Immature natural killer cell (primary cell): ENCODE measurements at regions not wholly inside any gene's neighbourhood (a gene's known extent, or its start where the extent isn't known, plus 50 kb on each side); places are given as distances from the start of the nearest gene placed in this dataset.

Source experiments
- DNase-seq, 3 donors: peaks; one replicate each; pipeline ENCODE4 v3.0.0; 2022; ENCODE audit warnings: mixed read lengths in 1 of 3
- H3K27ac Mint-ChIP-seq, 6 donors: one replicate each; pipeline ENCODE4 v1.8.0; 2020; ENCODE audit warnings: mixed read lengths in 6 of 6, mild to moderate bottlenecking in 5 of 6, inconsistent platforms in 4 of 6, moderate library complexity in 3 of 6
- H3K27me3 Mint-ChIP-seq, 3 donors: one replicate each; pipeline ENCODE4 v1.8.0; 2020 to 2021; ENCODE audit warnings: low read depth in 3 of 3, mild to moderate bottlenecking in 3 of 3, mixed read lengths in 3 of 3, moderate library complexity in 3 of 3, inconsistent platforms in 1 of 3
- H3K36me3 Mint-ChIP-seq, 3 donors: one replicate each; pipeline ENCODE4 v1.8.0; 2020; ENCODE audit warnings: mixed read lengths in 3 of 3, inconsistent platforms in 2 of 3, mild to moderate bottlenecking in 2 of 3
- H3K4me1 Mint-ChIP-seq, 2 donors: one replicate each; pipeline ENCODE4 v1.8.0; 2020; ENCODE audit warnings: inconsistent platforms in 2 of 2, mild to moderate bottlenecking in 2 of 2, mixed read lengths in 2 of 2, moderate library complexity in 1 of 2
- H3K4me3 Mint-ChIP-seq, 5 donors: one replicate each; pipeline ENCODE4 v1.8.0; 2020; ENCODE audit warnings: mild to moderate bottlenecking in 5 of 5, mixed read lengths in 5 of 5, inconsistent platforms in 3 of 5, moderate library complexity in 3 of 5
- H3K9me3 Mint-ChIP-seq, 6 donors: one replicate each; pipeline ENCODE4 v1.8.0; 2020; ENCODE audit warnings: mild to moderate bottlenecking in 6 of 6, mixed read lengths in 6 of 6, inconsistent platforms in 4 of 6, moderate library complexity in 3 of 6

- Mint-ChIP-seq H3K4me3 (no peak overlapping the region), H3K9me3 (no peaks in the 10 kb centered on the region), H3K27me3 (peaks cover 0 to 5% (median 0%) of the 10 kb centered on the region in 3 donors), H3K36me3 (no peaks in the 10 kb centered on the region), H3K27ac (no peak overlapping the region), H3K4me1 (no peaks in the 10 kb centered on the region)
- no peak for DNase-seq
These were observed 242.0 kb downstream of the RHOU start for GRCh38 chr1:228977307-228977706.

GRCh38 chr1:228977741-228978140 is 242.5 kb downstream of the RHOU start:
- Mint-ChIP-seq H3K4me3 (no peak overlapping the region), H3K27ac (no peak overlapping the region), H3K36me3 (no peaks in the 10 kb centered on the region), H3K4me1 (no peaks in the 10 kb centered on the region), H3K9me3 (no peaks in the 10 kb centered on the region), H3K27me3 (peaks cover 0 to 5% (median 0%) of the 10 kb centered on the region in 3 donors)
- DNase-seq: no peak

GRCh38 chr1:228978484-228979324 is 243.4 kb downstream of the RHOU start:
- Mint-ChIP-seq H3K27me3 (peaks cover 0 to 5% (median 0%) of the 10 kb centered on the region in 3 donors), H3K4me1 (no peaks in the 10 kb centered on the region), H3K9me3 (no peaks in the 10 kb centered on the region), H3K27ac (no peak overlapping the region), H3K36me3 (no peaks in the 10 kb centered on the region), H3K4me3 (no peak overlapping the region)
- no peak for DNase-seq

GRCh38 chr1:228979325-228979699 is 244.0 kb downstream of the RHOU start:
- peaks cover 0 to 5% (median 0%) of the 10 kb centered on the region in 3 donors for H3K27me3 Mint-ChIP-seq
- H3K9me3 Mint-ChIP-seq: no peaks in the 10 kb centered on the region
- H3K27ac Mint-ChIP-seq: no peak overlapping the region
- H3K4me3 Mint-ChIP-seq: no peak overlapping the region
- no peaks in the 10 kb centered on the region for H3K36me3 Mint-ChIP-seq
- no peaks in the 10 kb centered on the region for H3K4me1 Mint-ChIP-seq
- DNase-seq: no peak

GRCh38 chr1:228979774-228980173 is 244.5 kb downstream of the RHOU start:
- Mint-ChIP-seq H3K4me1 (no peaks in the 10 kb centered on the region), H3K4me3 (no peak overlapping the region), H3K27ac (no peak overlapping the region), H3K9me3 (no peaks in the 10 kb centered on the region), H3K36me3 (no peaks in the 10 kb centered on the region), H3K27me3 (peaks cover 0 to 5% (median 0%) of the 10 kb centered on the region in 3 donors)
- DNase-seq: no peak

GRCh38 chr1:228980232-228980937 is 245.1 kb downstream of the RHOU start:
- no peak overlapping the region for H3K27ac Mint-ChIP-seq

GRCh38 chr1:228982637-228983036 is 247.4 kb downstream of the RHOU start:
- Mint-ChIP-seq H3K27ac (no peak overlapping the region), H3K27me3 (peaks cover 0 to 3% (median 0%) of the 10 kb centered on the region in 3 donors), H3K4me3 (no peak overlapping the region), H3K4me1 (no peaks in the 10 kb centered on the region), H3K36me3 (no peaks in the 10 kb centered on the region), H3K9me3 (no peaks in the 10 kb centered on the region)
- DNase-seq: no peak

More at GRCh38 chr1:228980232-228980937, 245.1 kb downstream of the RHOU start:
- Mint-ChIP-seq H3K4me3 (no peak overlapping the region), H3K9me3 (no peaks in the 10 kb centered on the region), H3K27me3 (peaks cover 0 to 3% (median 0%) of the 10 kb centered on the region in 3 donors), H3K36me3 (no peaks in the 10 kb centered on the region), H3K4me1 (no peaks in the 10 kb centered on the region)
- DNase-seq: no peak

- H3K27ac Mint-ChIP-seq: no peak overlapping the region
- H3K27me3 Mint-ChIP-seq: peaks cover 0 to 3% (median 1%) of the 10 kb centered on the region in 3 donors
- H3K4me3 Mint-ChIP-seq: no peak overlapping the region
- H3K9me3 Mint-ChIP-seq: no peaks in the 10 kb centered on the region
- no peak for DNase-seq
- H3K36me3 Mint-ChIP-seq: no peaks in the 10 kb centered on the region
- H3K4me1 Mint-ChIP-seq: no peaks in the 10 kb centered on the region
These were observed 248.0 kb downstream of the RHOU start for GRCh38 chr1:228983231-228983660.

- H3K4me3 Mint-ChIP-seq: no peak overlapping the region
- H3K9me3 Mint-ChIP-seq: no peaks in the 10 kb centered on the region
- H3K27me3 Mint-ChIP-seq: peaks cover 0 to 3% (median 1%) of the 10 kb centered on the region in 3 donors
- H3K27ac Mint-ChIP-seq: no peak overlapping the region
- H3K4me1 Mint-ChIP-seq: no peaks in the 10 kb centered on the region
- H3K36me3 Mint-ChIP-seq: no peaks in the 10 kb centered on the region
- DNase-seq: no peak
These were observed 248.4 kb downstream of the RHOU start for GRCh38 chr1:228983661-228984060.

GRCh38 chr1:228984107-228984506 is 248.8 kb downstream of the RHOU start:
- Mint-ChIP-seq H3K4me1 (peaks cover 2 to 3% of the 10 kb centered on the region in 2 donors), H3K27me3 (peaks cover 0 to 5% (median 3%) of the 10 kb centered on the region in 3 donors), H3K4me3 (no peak overlapping the region), H3K9me3 (no peaks in the 10 kb centered on the region), H3K36me3 (no peaks in the 10 kb centered on the region), H3K27ac (no peak overlapping the region)
- DNase-seq: no peak

GRCh38 chr1:228984646-228985631 is 249.7 kb downstream of the RHOU start:
- H3K4me1 Mint-ChIP-seq: peaks cover 6 to 7% of the 10 kb centered on the region in 2 donors
- H3K27me3 Mint-ChIP-seq: peaks cover 0 to 6% (median 3%) of the 10 kb centered on the region in 3 donors
- no peak overlapping the region for H3K27ac Mint-ChIP-seq
- H3K9me3 Mint-ChIP-seq: no peaks in the 10 kb centered on the region
- DNase-seq: no peak
- no peak overlapping the region for H3K4me3 Mint-ChIP-seq
- H3K36me3 Mint-ChIP-seq: no peaks in the 10 kb centered on the region

GRCh38 chr1:228985661-228986060 is 250.4 kb downstream of the RHOU start:
- Mint-ChIP-seq H3K36me3 (no peaks in the 10 kb centered on the region), H3K4me1 (peaks cover 13 to 15% of the 10 kb centered on the region in 2 donors), H3K27me3 (peaks cover 0 to 6% (median 3%) of the 10 kb centered on the region in 3 donors), H3K4me3 (no peak overlapping the region), H3K27ac (no peak overlapping the region), H3K9me3 (no peaks in the 10 kb centered on the region)
- no peak for DNase-seq

- H3K36me3 Mint-ChIP-seq: no peaks in the 10 kb centered on the region
- H3K27ac Mint-ChIP-seq: no peak overlapping the region
- no peaks in the 10 kb centered on the region for H3K9me3 Mint-ChIP-seq
- H3K4me1 Mint-ChIP-seq: peaks cover 16 to 19% of the 10 kb centered on the region in 2 donors
- no peak overlapping the region for H3K4me3 Mint-ChIP-seq
- peaks cover 0 to 6% (median 3%) of the 10 kb centered on the region in 3 donors for H3K27me3 Mint-ChIP-seq
- DNase-seq: no peak
These were observed 251.0 kb downstream of the RHOU start for GRCh38 chr1:228986093-228986904.
